Progenitor cell of endocrine pancreas (in vitro differentiated cells): ENCODE measurements at regions not wholly inside any gene's neighbourhood (a gene's known extent, or its start where the extent isn't known, plus 50 kb on each side); places are given as distances from the start of the nearest gene placed in this dataset.

Experiments used
- DNase-seq: peaks from one replicate; pipeline ENCODE4 v3.0.0; 2021; ENCODE audit warnings: low spot score; ENCODE audit not compliant: unreplicated experiment
- H3K27ac Mint-ChIP-seq: 2 replicates; pipeline ENCODE4 v1.8.0; 2021; ENCODE audit warnings: mild to moderate bottlenecking, moderate library complexity, mixed read lengths
- H3K27me3 Mint-ChIP-seq: 2 replicates; pipeline ENCODE4 v1.8.0; 2021; ENCODE audit warnings: mixed read lengths
- H3K36me3 Mint-ChIP-seq: 2 replicates; pipeline ENCODE4 v1.8.0; 2022; ENCODE audit warnings: mixed read lengths; ENCODE audit not compliant: insufficient read depth
- H3K4me1 Mint-ChIP-seq: 2 replicates; pipeline ENCODE4 v1.8.0; 2021; ENCODE audit warnings: low read depth, mixed read lengths
- H3K4me3 Mint-ChIP-seq: 2 replicates; pipeline ENCODE4 v1.8.0; 2021; ENCODE audit warnings: low read depth, mild to moderate bottlenecking, moderate library complexity, mixed read lengths
- H3K9me3 Mint-ChIP-seq: 2 replicates; pipeline ENCODE4 v1.8.0; 2021; ENCODE audit warnings: low read depth, mixed read lengths
- TF ChIP-seq, protein P1 (sequence below): fragments of 200-600 bp; sonication (generic); IDR thresholded peaks from one replicate; pipeline ENCODE4 v1.5.0; 2021; ENCODE audit warnings: antibody characterized with exemption, mild to moderate bottlenecking; ENCODE audit not compliant: unreplicated experiment

DNA sequence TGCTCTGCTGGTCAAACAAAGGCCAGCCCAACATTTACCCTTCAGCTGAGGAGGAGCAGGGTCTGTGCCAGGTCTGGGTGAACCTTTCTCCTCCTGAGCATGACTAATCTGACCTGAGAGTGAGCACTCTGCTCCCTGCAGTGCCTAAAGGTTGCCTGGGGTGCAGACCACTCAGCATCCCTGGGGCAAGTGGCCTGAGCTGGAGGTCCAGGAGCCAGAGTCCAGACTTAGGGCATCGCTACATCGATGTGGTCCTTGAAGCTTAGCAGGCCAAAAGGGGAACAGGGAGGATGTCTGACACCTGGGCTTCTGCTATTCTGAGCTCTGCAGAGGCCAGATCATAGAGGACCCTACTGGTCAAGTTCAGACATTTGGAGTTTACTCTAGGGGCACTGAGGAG is 119.1 kb downstream of the FAM43A start:
- Mint-ChIP-seq H3K4me1 (no peaks in the 10 kb centered on the region), H3K36me3 (no peaks in the 10 kb centered on the region), H3K27me3 (peaks cover 52% of the 10 kb centered on the region), H3K4me3 (no peak overlapping the region), H3K27ac (no peak overlapping the region), H3K9me3 (no peaks in the 10 kb centered on the region)
- no peak for DNase-seq
- TF ChIP-seq, protein P1, sequence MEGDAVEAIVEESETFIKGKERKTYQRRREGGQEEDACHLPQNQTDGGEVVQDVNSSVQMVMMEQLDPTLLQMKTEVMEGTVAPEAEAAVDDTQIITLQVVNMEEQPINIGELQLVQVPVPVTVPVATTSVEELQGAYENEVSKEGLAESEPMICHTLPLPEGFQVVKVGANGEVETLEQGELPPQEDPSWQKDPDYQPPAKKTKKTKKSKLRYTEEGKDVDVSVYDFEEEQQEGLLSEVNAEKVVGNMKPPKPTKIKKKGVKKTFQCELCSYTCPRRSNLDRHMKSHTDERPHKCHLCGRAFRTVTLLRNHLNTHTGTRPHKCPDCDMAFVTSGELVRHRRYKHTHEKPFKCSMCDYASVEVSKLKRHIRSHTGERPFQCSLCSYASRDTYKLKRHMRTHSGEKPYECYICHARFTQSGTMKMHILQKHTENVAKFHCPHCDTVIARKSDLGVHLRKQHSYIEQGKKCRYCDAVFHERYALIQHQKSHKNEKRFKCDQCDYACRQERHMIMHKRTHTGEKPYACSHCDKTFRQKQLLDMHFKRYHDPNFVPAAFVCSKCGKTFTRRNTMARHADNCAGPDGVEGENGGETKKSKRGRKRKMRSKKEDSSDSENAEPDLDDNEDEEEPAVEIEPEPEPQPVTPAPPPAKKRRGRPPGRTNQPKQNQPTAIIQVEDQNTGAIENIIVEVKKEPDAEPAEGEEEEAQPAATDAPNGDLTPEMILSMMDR: no peak

DNA sequence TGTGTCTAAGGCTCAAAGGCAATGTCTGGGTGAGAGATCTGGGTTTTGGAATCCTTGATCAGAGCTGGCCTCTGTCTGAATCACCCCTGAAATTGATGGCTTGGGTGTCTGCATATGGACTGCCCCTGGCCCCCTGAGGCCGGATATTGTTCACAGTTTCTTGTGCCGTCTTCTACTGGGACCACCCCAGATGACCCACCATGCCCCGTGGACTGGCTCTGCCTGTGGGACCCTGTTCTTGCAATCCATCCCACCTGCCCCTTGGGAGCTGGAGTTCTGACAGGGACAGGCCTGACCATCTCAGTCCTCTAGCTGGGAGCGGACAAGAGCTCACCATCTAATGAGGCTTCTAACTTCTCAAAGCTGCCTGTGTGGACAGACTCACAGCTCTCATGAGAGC is 119.9 kb downstream of the FAM43A start:
- no peak for DNase-seq
- H3K4me1 Mint-ChIP-seq: no peaks in the 10 kb centered on the region
- no peaks in the 10 kb centered on the region for H3K9me3 Mint-ChIP-seq
- H3K27me3 Mint-ChIP-seq: peaks cover 50% of the 10 kb centered on the region
- no peak overlapping the region for H3K27ac Mint-ChIP-seq
- H3K36me3 Mint-ChIP-seq: no peaks in the 10 kb centered on the region
- H3K4me3 Mint-ChIP-seq: no peak overlapping the region
- TF ChIP-seq, protein P1: no peak

DNA sequence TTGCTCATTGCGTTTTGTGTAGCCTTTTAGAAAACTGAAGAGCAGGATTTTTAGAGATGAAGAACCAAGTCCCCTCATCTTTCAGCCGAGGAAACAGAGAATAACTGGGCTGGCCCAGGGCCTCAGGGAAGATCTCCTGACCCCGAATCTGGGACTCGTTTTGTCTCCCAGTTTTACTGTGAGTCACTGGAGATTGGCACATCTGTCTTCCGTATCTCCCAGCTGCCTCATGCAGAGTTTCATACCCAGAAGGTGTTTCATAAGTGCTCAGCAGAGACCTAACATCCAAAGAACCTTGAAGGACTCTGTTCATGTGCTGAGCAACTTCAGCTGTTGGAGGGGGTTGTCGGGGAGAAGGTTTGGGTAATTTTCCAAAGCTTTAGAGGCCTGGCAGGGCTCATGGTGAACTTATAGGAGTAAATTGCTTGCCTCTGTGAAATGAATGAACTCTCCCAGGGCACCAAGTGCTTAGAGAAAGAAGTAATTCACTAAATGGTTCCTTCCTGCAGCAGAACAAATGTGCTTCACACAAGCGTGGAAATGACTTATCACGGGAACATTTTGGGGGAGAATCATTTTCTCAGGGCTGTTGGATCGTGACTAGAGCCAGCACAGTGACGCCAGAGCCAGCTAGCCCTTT is 121.4 kb downstream of the FAM43A start:
- no peak overlapping the region for H3K4me3 Mint-ChIP-seq
- TF ChIP-seq, protein P1: no peak
- DNase-seq: no peak
- H3K27ac Mint-ChIP-seq: no peak overlapping the region
- no peaks in the 10 kb centered on the region for H3K36me3 Mint-ChIP-seq
- H3K4me1 Mint-ChIP-seq: no peaks in the 10 kb centered on the region
- no peaks in the 10 kb centered on the region for H3K9me3 Mint-ChIP-seq
- peaks cover 47% of the 10 kb centered on the region for H3K27me3 Mint-ChIP-seq

DNA sequence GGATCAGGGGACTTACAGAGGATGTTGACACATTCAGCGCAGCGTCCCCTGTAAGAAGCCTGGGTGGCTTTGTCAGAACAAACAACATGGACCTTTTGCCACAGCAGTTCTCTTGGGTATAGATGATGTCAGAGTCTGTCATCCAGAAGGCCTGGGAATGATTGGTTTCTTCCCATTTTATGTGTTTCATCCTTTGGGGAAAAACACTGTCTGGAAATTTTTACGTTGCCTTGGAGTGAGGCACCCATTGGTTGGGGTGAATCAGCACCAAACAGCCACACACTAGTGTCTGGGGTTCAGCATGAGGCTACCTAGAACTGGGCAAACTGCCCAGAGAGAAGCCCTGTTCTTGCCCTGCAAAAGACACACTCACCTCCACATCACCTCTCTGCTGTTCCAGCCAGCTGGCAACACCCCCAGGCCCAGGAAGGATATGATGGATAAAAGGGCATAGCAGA is 123.0 kb downstream of the FAM43A start:
- Mint-ChIP-seq H3K36me3 (no peaks in the 10 kb centered on the region), H3K9me3 (no peaks in the 10 kb centered on the region), H3K4me3 (no peak overlapping the region), H3K4me1 (no peaks in the 10 kb centered on the region), H3K27me3 (peaks cover 42% of the 10 kb centered on the region), H3K27ac (no peak overlapping the region)
- DNase-seq: no peak
- TF ChIP-seq, protein P1: no peak

DNA sequence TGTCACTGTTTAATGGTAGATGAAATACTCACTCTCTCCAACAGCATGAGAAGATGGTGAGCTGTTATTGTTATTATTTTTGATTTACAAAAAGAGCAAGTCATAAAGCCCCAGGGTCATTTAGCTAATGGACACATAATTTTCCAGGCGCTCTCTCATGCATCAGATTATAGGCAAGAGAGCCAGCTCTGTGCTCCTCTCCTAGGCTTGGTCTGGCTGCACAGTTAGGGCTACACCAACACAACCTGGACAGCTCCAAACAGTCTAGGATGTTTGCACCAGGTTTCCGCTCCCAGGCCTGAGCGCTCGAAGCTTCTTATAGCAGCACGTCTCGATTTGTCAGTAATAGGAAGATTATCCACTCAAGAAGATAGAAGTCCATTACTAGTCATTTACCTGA is 123.7 kb downstream of the FAM43A start:
- TF ChIP-seq, protein P1: no peak
- no peaks in the 10 kb centered on the region for H3K9me3 Mint-ChIP-seq
- no peak overlapping the region for H3K27ac Mint-ChIP-seq
- H3K36me3 Mint-ChIP-seq: no peaks in the 10 kb centered on the region
- no peak overlapping the region for H3K4me3 Mint-ChIP-seq
- DNase-seq: no peak
- H3K27me3 Mint-ChIP-seq: peaks cover 38% of the 10 kb centered on the region
- H3K4me1 Mint-ChIP-seq: no peaks in the 10 kb centered on the region
